Upper lobe of left lung (tissue), 6 donors: ENCODE measurements at regions not wholly inside any gene's neighbourhood (a gene's known extent, or its start where the extent isn't known, plus 50 kb on each side); places are given as distances from the start of the nearest gene placed in this dataset.
"Not testable (repeated sequence)": the region's sequence is repeated elsewhere in the genome, so short reads cannot be mapped to it uniquely, and the experiment has no call there.

Experiments used
- ATAC-seq, 2 donors: fragments of 200-7000 bp; cut with Tn5 transposase; one replicate each; pipeline ENCODE4 v1.9.1; 2022; ENCODE audit warnings: mild to moderate bottlenecking in 2 of 2, moderate library complexity in 2 of 2; ENCODE audit not compliant: low FRiP score in 2 of 2
- DNase-seq, 2 donors: peaks; one replicate each; pipeline ENCODE4 v3.0.0-alpha.2; 2019 to 2020
- H3K27ac ChIP-seq, 4 donors: fragments of 200-600 bp; sonication (generic); one replicate each; pipeline ENCODE4 v1.5.1; 2016 to 2019
- H3K27me3 ChIP-seq, 4 donors: fragments of 200-600 bp; sonication (generic); one replicate each; pipeline ENCODE4 v1.5.1; 2017 to 2019
- H3K36me3 ChIP-seq, 4 donors: fragments of 200-600 bp; sonication (generic); one replicate each; pipeline ENCODE4 v1.5.1; 2016 to 2019
- H3K4me1 ChIP-seq, 4 donors: fragments of 200-600 bp; sonication (generic); one replicate each; pipeline ENCODE4 v1.5.1; 2018 to 2019
- H3K4me3 ChIP-seq, 4 donors: fragments of 200-600 bp; sonication (generic); one replicate each; pipeline ENCODE4 v1.5.1; 2017 to 2019; ENCODE audit warnings: mild to moderate bottlenecking in 2 of 4, moderate library complexity in 1 of 4
- H3K9me3 ChIP-seq, 4 donors: fragments of 200-600 bp; sonication (generic); one replicate each; pipeline ENCODE4 v1.5.1; 2018 to 2019
- EP300 ChIP-seq, 4 donors: sonication (generic); formaldehyde crosslinking; IDR thresholded peaks; one replicate each; pipeline ENCODE4 v1.5.1; 2017; ENCODE audit warnings: antibody characterized with exemption in 4 of 4, control low read depth in 2 of 4
- POLR2A ChIP-seq, 4 donors: fragments of 450-650 bp; IDR thresholded peaks; one replicate each; pipeline ENCODE4 v1.5.1; 2016 to 2017; ENCODE audit warnings: antibody characterized with exemption in 4 of 4, mild to moderate bottlenecking in 2 of 4
- POLR2AphosphoS5 ChIP-seq, 2 donors: sonication (generic); formaldehyde crosslinking; IDR thresholded peaks; one replicate each; pipeline ENCODE4 v1.5.1; 2017; ENCODE audit warnings: antibody characterized with exemption in 2 of 2
- WGBS, 2 donors: methylation state at CpG; one replicate each; pipeline ENCODE4 v1.1.5; 2017 to 2018; 5-methylcytosine and 5-hydroxymethylcytosine counted together
- TF ChIP-seq, protein P1 (sequence below), 6 experiments: fragments of 450-650 bp in 4 of 6; fragments of 200-600 bp in 2 of 6; sonication (generic) in 2 of 6; IDR thresholded peaks; one replicate each; pipeline ENCODE4 v1.5.1; 2016 to 2019; ENCODE audit warnings: antibody characterized with exemption in 6 of 6
- donor health status: DM: no; HTN: no; CAD: no; lungs with moderate emphysema.
- donor health status: DM: no; HTN: yes; CAD: no; lungs with severe emphysema.

DNA sequence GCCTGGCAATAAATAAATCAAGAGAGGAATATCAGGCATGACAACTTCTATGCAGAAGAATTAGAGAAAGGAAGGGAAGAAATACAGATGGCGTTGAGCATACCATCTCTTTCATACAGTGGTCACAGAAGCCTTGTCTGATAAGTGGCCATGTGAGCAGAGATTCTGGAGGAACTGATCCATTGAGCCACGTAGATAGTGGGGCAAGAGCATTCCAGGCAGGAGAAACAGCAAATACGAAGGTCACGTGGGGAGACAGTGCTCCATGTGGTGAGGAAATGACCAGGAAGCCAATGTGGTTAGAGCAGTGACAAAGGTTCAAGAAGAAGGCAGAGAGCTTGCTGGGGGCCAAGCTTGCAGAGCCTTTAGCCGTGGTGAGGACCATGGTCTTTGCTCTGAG, 226.7 kb upstream of the NOCT start:
- Histone ChIP-seq H3K4me1 (no peaks in the 10 kb centered on the region), H3K4me3 (no peak overlapping the region), H3K27me3 (no peaks in the 10 kb centered on the region), H3K27ac (no peak overlapping the region), H3K36me3 (no peaks in the 10 kb centered on the region), H3K9me3 (no peaks in the 10 kb centered on the region)
- 68 to 75% methylated on average over 5 of the region's 5 CpGs for WGBS, 2 donors
- no peak for DNase-seq
- TF ChIP-seq EP300 (IDR thresholded peaks at IDR 0.05) (no peak), POLR2A (IDR thresholded peaks at IDR 0.05) (no peak), POLR2AphosphoS5 (IDR thresholded peaks at IDR 0.05) (no peak)
- TF ChIP-seq, protein P1, sequence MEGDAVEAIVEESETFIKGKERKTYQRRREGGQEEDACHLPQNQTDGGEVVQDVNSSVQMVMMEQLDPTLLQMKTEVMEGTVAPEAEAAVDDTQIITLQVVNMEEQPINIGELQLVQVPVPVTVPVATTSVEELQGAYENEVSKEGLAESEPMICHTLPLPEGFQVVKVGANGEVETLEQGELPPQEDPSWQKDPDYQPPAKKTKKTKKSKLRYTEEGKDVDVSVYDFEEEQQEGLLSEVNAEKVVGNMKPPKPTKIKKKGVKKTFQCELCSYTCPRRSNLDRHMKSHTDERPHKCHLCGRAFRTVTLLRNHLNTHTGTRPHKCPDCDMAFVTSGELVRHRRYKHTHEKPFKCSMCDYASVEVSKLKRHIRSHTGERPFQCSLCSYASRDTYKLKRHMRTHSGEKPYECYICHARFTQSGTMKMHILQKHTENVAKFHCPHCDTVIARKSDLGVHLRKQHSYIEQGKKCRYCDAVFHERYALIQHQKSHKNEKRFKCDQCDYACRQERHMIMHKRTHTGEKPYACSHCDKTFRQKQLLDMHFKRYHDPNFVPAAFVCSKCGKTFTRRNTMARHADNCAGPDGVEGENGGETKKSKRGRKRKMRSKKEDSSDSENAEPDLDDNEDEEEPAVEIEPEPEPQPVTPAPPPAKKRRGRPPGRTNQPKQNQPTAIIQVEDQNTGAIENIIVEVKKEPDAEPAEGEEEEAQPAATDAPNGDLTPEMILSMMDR (IDR thresholded peaks at IDR 0.05): no peak
- ATAC-seq: no peak

DNA sequence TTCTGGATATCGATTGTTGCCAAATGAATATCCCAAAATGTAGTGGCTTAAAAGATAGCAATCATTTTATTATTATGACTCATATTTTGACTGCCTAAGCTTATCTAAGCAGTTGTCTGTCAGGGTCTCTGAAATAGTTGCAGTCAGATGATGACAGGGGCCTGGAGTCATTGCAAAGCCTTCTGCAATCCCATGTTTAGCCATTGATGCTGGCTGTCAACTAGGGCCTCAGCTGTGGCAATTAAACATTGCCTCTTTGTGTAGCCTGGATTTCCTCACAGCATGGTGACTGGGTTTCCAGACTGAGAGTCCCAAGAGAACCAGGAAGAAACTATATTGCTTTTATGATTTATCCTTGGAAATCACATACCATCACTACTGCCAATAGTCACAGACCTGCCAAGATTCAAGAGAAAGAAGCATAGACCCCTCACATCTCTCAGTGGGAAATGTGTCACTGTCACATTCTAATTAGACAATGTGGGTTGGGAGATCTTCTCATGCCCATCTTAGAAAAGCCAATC, 227.3 kb upstream of the NOCT start:
- H3K27ac ChIP-seq: no peak overlapping the region
- H3K9me3 ChIP-seq: no peaks in the 10 kb centered on the region
- ATAC-seq (no peak), DNase-seq (no peak)
- H3K36me3 ChIP-seq: no peaks in the 10 kb centered on the region
- no peaks in the 10 kb centered on the region for H3K27me3 ChIP-seq
- no peak overlapping the region for H3K4me3 ChIP-seq
- no peaks in the 10 kb centered on the region for H3K4me1 ChIP-seq
- 91 to 92% methylated on average over 1 of the region's 1 CpG for WGBS, 2 donors
- no peak for TF ChIP-seq EP300 (IDR thresholded peaks at IDR 0.05)
- TF ChIP-seq POLR2A (IDR thresholded peaks at IDR 0.05): no peak
- TF ChIP-seq, protein P1 (IDR thresholded peaks at IDR 0.05): no peak
- TF ChIP-seq POLR2AphosphoS5 (IDR thresholded peaks at IDR 0.05): no peak

DNA sequence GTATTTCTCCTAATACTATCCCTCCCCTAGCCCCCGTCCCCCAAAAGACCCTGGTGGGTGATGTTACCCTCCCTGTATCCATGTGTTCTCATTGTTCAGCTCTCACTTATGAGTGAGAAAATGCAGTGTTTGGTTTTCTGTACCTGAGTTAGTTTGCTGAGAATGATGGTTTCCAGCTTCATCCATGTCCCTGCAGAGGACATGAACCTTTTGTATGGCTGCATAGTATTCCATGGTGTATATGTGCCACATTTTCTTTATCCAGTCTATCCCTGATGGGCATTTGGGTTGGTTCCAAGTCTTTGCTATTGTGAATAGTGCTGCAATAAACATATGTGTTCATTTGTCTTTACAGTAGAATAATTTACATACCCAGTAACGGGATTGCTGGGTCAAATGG, 235.8 kb upstream of the NOCT start:
- not testable (repeated sequence) for H3K36me3 ChIP-seq, DNase-seq, H3K27ac ChIP-seq, H3K4me3 ChIP-seq, H3K27me3 ChIP-seq, H3K9me3 ChIP-seq, ATAC-seq, H3K4me1 ChIP-seq
- 86 to 100% methylated on average over 2 of the region's 2 CpGs for WGBS, 2 donors

DNA sequence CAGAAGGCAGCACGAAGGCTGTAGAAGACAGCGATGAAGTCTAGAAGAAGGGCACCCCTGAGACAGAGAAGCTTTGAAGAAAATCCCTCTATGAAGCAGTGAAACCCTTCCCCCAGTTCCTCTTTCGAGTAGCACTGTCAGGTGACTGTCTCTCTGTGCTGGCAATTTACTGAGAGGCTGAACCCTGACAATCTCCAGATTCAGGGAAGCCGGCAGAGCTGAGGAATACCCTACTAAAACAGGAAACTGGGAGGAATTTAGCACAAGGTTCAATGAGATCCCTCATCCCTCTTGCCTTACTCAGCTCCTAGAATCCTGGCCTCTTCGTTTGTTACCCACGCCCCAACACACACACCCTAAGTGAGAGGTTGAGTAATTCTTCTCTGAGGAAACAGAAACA, 239.7 kb upstream of the NOCT start:
- Histone ChIP-seq H3K4me1 (no peaks in the 10 kb centered on the region), H3K9me3 (no peaks in the 10 kb centered on the region), H3K4me3 (no peak overlapping the region), H3K27me3 (no peaks in the 10 kb centered on the region), H3K36me3 (no peaks in the 10 kb centered on the region), H3K27ac (no peak overlapping the region)
- WGBS, 2 donors: 38 to 64% methylated on average over 6 of the region's 6 CpGs
- TF ChIP-seq POLR2AphosphoS5 (IDR thresholded peaks at IDR 0.05): no peak
- TF ChIP-seq POLR2A (IDR thresholded peaks at IDR 0.05): no peak
- no peak for TF ChIP-seq EP300 (IDR thresholded peaks at IDR 0.05)
- TF ChIP-seq, protein P1 (IDR thresholded peaks at IDR 0.05): no peak
- DNase-seq (peak in 1 of 2 donors; percentile 32), ATAC-seq (peak in 1 of 2 donors; percentile 40)

DNA sequence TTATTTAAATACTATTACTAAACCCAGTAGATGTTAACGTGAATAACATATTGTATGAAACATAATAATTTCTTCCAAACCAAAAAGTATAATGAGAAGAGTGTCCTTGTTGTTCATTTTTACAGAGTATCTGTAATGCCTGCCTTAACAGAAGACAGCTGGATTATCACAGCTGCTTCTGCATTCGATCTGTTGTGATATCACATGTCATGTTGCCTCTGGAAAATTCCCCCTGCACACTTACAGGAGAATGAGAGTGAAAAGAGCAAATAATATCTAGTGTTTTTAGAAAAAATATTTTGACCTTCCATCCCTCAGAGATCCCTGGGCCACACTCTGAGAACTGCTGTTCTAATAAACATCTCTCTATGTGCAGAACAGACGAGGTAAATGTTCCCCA, 240.1 kb upstream of the NOCT start:
- TF ChIP-seq, protein P1 (IDR thresholded peaks at IDR 0.05): no peak
- TF ChIP-seq POLR2AphosphoS5 (IDR thresholded peaks at IDR 0.05) (no peak), EP300 (IDR thresholded peaks at IDR 0.05) (no peak), POLR2A (IDR thresholded peaks at IDR 0.05) (no peak)
- H3K9me3 ChIP-seq: no peaks in the 10 kb centered on the region
- no peak for DNase-seq
- H3K27me3 ChIP-seq: no peaks in the 10 kb centered on the region
- H3K36me3 ChIP-seq: no peaks in the 10 kb centered on the region
- no peak overlapping the region for H3K27ac ChIP-seq
- no peak overlapping the region for H3K4me3 ChIP-seq
- WGBS, 2 donors: 56 to 63% methylated on average over 3 of the region's 3 CpGs
- H3K4me1 ChIP-seq: no peaks in the 10 kb centered on the region
- no peak for ATAC-seq
